NCI-H1105 (cell line): ENCODE measurements at regions not wholly inside any gene's neighbourhood (a gene's known extent, or its start where the extent isn't known, plus 50 kb on each side); places are given as distances from the start of the nearest gene placed in this dataset.
"Not testable (repeated sequence)": the region's sequence is repeated elsewhere in the genome, so short reads cannot be mapped to it uniquely, and the experiment has no call there.

ENCODE experiments used
- DNase-seq: peaks from one replicate; lab custom pipeline; 2025; lab: John Stamatoyannopoulos, UW

GRCh38 chr10:30560326-30560725, 69.2 kb downstream of the LYZL2 start:
- DNase-seq, result no peak

DNA sequence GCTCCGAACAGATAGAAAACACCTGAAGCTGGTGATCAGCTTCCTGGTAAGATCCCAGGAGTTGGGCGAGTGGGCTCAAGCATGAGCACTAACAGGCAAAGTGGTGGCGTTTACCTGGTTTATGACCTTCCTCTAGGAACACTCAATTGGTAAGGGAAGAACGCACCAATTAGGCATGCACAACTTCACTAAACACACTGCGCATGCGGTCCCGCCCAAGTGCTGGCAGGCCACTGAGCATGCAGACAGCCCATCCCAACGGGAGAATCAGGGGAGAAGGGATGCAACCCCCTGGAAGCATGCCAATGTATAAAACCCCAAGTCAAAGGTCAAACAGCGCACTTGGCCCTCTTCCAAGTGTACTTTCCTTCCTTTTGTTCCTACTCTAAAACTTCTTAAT, 70.4 kb downstream of the LYZL2 start:
- DNase-seq, result no peak

DNA sequence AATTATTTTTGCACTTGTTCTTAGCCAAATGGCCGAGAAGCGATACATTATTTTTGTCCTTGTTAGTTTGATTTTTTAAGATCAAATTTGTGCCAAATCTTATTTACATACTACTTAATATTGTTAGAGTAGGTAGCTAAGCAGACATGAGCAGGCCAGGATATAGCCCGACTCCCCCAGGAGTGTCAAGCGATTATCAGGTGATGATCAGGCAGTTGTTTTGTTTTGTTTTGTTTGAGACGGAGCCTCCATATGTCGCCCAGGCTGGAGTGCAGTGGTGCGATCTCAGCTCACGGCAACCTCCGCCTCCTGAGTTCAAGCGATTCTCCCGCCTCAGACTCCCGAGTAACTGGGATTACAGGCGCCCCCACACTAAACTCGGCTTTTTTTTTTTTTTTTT, 71.1 kb downstream of the LYZL2 start:
- DNase-seq, result no peak

- DNase-seq, result no peak
Observed at GRCh38 chr10:30557884-30558283, 71.7 kb downstream of the LYZL2 start.

GRCh38 chr10:30556189-30556588, 73.4 kb downstream of the LYZL2 start:
- DNase-seq, result no peak

DNA sequence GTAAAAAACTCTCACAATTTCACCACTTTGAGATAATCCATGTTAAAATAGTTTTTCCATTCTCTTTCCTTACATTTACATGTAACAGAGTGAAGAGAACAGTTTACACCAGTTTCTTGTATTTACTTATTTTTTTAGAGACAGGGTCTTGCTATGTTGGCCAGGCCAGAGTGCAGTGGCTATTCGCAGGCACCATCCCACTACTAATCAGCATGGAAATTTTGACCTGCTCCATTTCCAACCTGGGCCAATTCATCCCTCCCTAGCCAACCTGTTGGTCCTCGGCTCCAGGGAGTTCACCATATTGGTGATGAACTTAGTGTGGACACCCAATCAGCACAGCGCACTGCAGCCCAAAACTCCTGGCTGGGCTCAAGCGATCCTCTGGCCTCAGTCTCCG, 74.1 kb downstream of the LYZL2 start:
- no peak for DNase-seq

DNA sequence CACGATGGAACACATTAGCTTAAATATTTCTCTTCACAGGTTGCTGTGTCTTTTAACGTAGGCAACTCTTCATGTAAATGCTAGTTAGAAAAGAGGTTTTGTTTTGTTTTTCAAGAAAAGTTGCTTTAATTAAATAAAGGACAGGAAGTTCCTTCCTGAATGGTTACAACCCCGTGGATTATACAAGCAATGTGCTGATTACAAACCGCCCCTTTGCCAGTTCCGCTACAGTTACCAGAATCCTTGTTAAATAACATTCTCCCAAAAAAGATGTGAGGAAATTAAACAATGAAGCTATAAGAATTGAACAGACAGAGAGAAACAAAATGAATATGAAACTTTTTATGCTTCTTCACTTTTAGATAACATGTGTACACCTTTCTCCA, 75.1 kb downstream of the LYZL2 start:
- no peak for DNase-seq

GRCh38 chr10:30553626-30554439, 75.7 kb downstream of the LYZL2 start:
- no peak for DNase-seq

DNA sequence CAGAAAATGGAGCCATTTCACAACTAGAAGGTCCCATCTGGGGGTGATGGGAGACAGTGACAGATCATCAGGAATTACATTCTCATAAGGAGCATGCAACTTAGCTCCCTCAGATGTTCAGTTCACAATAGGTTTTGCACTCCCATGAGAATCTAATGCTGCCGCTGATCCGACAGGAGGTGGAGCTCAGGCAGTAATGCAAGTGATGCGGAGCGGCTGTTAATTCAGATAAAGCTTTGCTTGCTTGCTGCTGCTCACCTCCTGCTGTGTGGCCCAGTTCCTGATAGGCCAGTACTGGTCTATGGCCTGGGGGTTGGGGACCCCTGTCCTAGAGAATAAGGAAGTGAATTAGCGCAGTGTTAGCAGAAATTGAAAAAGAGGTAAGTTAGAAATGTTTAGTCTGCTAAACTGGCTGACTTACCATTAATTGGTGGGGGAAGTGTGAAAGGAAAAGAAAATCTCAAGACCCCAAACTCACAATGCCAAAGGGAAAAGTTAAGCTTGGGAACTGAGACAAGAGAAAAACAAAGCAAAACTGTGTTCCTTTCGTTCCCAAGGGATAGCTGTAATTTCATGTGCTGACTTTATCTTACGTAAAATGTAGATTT, 76.4 kb downstream of the LYZL2 start:
- no peak for DNase-seq

- DNase-seq, result no peak
Observed at GRCh38 chr10:30550967-30551815, 78.4 kb downstream of the LYZL2 start.

- not testable (repeated sequence) for DNase-seq
Observed at GRCh38 chr10:30549134-30549687, 80.3 kb downstream of the LYZL2 start.

DNA sequence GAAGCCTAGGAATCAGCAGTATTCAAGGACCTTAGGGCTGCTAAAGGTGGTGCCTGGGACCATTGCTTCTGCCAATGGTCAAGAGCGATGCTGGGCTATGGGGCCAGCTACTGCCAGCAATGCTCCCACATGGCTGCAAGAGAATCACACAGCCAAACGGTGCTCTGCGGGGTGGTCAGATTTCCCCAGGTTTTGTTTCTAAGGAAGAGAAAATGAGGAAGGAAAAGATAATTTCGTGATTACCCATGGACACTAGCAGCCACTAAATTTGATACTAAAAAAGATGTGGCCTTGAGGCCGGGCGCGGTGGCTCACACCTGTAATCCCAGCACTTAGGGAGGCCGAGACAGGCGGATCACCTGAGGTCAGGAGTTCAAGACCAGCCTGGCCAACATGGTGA, 83.0 kb downstream of the LYZL2 start:
- DNase-seq, result no peak

- no peak for DNase-seq
Observed at GRCh38 chr10:30542895-30543288, 86.7 kb downstream of the LYZL2 start.

- no peak for DNase-seq
Observed at GRCh38 chr10:30542001-30542894, 87.3 kb downstream of the LYZL2 start.

- DNase-seq, result no peak
Observed at GRCh38 chr10:30540276-30540675, 89.3 kb downstream of the LYZL2 start.

GRCh38 chr10:30538086-30538485, 91.5 kb downstream of the LYZL2 start:
- no peak for DNase-seq

GRCh38 chr10:30537586-30537985, 92.0 kb downstream of the LYZL2 start:
- DNase-seq, result no peak

GRCh38 chr10:30537158-30537557, 92.4 kb downstream of the LYZL2 start:
- not testable (repeated sequence) for DNase-seq

DNA sequence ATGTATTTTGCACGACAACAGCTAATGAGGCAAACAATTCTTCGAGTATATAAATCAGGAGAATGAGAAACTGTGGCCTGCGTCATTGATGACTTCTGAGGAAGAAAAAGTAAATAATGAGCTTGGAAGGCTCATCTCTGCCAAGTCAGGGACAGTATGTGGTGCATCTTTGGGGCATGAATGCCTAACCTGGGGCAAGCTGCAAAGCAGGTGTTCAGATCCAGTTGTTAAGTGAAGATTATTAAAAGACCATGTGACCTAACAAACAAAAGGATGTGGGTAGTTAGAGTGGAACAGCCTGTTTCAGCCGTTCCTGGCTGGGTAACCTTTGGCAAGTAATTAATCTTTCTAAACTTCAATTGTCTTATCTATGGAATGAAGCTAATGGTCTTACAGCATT, 93.0 kb downstream of the LYZL2 start:
- DNase-seq, result peak; percentile 28

DNA sequence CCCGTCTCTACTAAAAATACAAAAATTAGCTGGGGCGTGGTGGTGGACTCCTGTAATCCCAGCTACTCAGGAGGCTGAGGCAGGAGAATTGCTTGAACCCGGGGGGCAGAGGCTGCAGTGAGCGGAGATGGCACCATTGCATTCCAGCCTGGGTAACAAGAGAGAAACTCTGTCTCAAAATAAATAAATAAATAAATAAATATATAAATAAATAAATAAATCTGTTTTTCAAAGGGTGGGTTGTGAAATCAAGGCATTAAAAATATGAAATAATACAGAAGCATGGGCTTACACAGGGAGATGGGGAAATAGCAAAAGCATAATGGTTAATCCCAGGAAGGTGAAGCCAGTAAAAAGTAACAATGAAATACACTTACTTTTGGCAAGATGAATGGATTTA, 93.9 kb downstream of the LYZL2 start:
- no peak for DNase-seq

- DNase-seq, result peak; percentile 13
Observed at GRCh38 chr10:30534465-30535144, 94.9 kb downstream of the LYZL2 start.
